NCI-H1105 (cell line): ENCODE measurements at regions not wholly inside any gene's neighbourhood (a gene's known extent, or its start where the extent isn't known, plus 50 kb on each side); places are given as distances from the start of the nearest gene placed in this dataset.
"Not testable (repeated sequence)": the region's sequence is repeated elsewhere in the genome, so short reads cannot be mapped to it uniquely, and the experiment has no call there.

Experiments
- DNase-seq: peaks from one replicate; lab custom pipeline; 2025; lab: John Stamatoyannopoulos, UW

GRCh38 chr1:190837200-190837599 is 359.5 kb upstream of the BRINP3 start:
- DNase-seq, result not testable (repeated sequence)

GRCh38 chr1:190837888-190838287 is 360.2 kb upstream of the BRINP3 start:
- no peak for DNase-seq

DNA sequence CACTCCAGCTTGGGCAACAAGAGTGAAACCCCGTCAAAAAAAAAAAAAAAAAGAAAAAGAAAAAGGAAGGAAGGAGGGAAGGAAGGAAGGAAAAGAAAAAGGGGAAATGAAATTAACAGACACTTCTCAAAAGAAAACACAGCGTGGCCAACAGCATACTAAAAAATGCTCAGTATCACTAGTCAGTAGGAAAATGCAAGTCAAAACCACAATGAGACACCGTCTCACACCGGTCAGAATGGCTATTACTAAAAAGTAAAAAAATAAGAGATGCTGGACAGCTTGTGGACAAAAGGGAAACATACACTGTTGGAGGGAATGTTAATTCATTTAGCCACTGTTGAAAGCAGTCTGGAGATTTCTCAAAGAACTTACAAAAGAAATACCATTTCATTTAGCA is 369.5 kb upstream of the BRINP3 start:
- no peak for DNase-seq

GRCh38 chr1:190849346-190849745 is 371.7 kb upstream of the BRINP3 start:
- no peak for DNase-seq

DNA sequence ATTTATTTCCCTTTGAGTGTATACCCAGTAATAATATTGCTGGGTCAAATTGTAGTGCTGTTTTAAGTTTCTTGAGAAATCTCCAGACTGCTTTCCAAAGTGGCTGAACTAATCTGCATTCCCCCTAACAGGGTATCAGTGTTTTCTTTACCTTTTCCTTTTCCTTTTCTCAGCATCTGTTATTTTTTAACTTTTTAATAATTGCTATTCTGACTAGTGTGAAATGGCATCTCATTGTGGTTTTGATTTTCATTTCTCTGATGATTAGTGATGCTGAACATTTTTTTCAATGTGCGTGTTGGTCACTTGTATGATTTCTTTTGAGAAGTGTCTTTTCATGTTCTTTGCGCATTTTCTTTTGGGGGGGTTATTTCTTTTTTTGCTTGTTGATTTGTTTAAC is 374.9 kb upstream of the BRINP3 start:
- no peak for DNase-seq

DNA sequence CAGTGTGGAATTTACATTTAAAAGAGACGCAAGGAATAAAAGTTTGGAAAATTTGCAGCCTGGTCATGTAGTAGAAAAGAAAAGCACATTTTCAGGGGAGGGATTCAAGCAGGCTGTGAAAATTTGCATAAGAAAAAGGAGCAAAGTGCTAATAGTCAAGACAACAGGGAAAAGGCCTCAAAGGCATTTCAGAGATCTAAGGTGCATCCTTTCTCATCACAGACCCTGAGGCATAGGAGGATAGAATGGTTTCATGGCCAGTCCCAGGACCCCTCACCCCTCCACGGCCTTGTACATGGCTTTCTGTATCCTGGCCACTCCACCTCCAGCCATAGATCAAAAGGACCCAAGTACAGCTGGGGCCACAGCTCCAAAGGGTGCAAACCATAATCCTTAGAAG is 380.5 kb upstream of the BRINP3 start:
- no peak for DNase-seq

- DNase-seq, result no peak
Observed at GRCh38 chr1:190864013-190864641, 386.5 kb upstream of the BRINP3 start.

DNA sequence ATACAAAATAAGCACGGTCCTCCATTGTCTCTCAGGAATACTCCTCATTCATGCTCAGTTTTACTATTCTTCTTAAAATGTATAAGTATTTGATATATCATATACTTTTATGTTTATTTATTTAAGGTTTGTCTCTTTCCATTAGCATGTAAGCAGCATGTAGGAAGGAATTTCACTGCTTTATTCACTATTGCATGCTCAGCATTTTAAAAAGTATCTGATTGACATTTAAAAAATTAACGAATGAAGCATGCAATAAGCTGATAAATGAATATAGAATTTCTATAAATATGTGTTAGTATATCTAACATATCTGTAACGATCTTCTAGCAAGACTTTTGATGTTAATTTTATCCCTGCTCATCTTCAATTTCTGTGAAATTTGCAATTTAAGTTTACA is 402.7 kb upstream of the BRINP3 start:
- no peak for DNase-seq

- DNase-seq, result no peak
Observed at GRCh38 chr1:190881064-190881463, 403.4 kb upstream of the BRINP3 start.

- no peak for DNase-seq
Observed at GRCh38 chr1:190897233-190897632, 419.6 kb upstream of the BRINP3 start.

- DNase-seq, result no peak
Observed at GRCh38 chr1:190904091-190904695, 426.5 kb upstream of the BRINP3 start.

GRCh38 chr1:190906206-190906725 is 428.6 kb upstream of the BRINP3 start:
- no peak for DNase-seq

DNA sequence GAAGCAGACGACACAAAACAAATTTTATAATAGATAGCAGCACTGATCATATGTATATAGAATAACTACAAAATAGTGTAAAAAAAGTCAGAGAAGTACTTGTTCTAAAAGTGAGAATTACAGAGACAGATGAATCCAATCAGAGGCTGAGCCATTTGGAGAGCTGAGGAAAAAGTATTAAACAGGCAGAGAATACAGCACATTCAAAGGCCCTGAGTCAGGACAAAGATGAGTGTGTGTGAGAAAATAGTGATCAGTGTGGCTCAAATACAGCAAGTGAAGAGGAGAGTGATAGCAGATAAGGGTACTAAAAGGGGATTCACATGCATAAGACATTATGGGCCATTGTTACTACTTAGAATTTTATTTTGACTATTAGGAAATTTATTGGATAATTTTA is 430.6 kb upstream of the BRINP3 start:
- DNase-seq, result no peak

- no peak for DNase-seq
Observed at GRCh38 chr1:190908691-190909090, 431.0 kb upstream of the BRINP3 start.

- DNase-seq, result no peak
Observed at GRCh38 chr1:190935925-190936324, 458.3 kb upstream of the BRINP3 start.

- no peak for DNase-seq
Observed at GRCh38 chr1:190936337-190936736, 458.7 kb upstream of the BRINP3 start.

- DNase-seq, result no peak
Observed at GRCh38 chr1:190940951-190941350, 463.3 kb upstream of the BRINP3 start.

DNA sequence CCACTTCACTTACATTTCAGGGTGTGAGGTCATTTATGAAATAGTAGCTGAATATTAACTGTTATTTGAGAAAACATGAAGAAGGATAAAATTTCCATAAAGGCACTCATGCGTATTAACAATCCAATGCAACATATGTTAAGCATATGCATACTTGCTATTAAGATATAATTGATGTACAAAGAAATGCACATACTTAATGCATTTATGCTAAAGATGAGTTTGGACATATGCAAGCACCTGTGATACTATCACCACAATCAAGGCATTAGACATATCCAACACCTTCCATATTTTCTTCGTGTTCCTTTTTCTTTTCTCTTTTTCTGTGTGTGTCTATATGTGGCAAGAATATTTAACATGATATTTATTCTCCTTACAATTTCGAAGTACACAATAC is 464.8 kb upstream of the BRINP3 start:
- no peak for DNase-seq

- DNase-seq, result not testable (repeated sequence)
Observed at GRCh38 chr1:190943722-190944121, 466.1 kb upstream of the BRINP3 start.

DNA sequence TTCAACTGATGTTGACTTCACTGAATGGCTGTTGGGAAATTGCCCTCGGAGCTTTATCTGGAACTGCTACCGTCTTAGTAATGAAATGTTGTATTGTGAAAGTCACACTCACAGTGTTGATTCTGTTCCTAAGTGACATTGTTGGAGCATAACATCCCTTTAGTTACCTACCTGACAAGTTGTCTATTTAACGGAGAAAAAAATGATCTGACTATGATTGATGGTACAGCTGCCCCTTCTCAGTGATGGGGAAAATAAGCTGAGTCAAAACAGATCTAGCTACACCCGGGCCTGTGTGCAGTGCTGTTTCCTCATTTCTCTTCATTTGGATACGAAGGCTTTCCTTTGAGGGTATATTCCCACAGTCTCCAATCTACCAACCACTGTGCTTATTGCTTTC is 472.3 kb upstream of the BRINP3 start:
- DNase-seq, result no peak

- no peak for DNase-seq
Observed at GRCh38 chr1:190957565-190957964, 479.9 kb upstream of the BRINP3 start.

DNA sequence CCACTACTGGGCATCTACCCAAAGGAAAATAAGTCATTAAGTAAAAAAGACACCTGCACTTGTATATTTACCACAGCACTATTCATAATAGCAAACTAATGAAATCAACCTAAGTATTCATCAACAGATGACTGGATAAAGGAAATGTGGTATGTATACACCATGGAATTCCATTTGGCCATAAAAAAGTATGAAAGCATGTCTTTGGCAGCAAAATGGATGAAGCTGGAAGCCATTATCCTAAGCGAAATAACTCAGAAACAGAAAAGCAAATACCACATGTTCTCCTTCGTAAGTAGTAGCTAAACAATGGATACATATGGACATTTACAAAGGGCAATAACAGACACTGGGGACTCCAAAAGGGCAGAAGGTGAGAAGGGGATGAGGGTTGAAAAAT is 485.7 kb upstream of the BRINP3 start:
- no peak for DNase-seq

- DNase-seq, result no peak
Observed at GRCh38 chr1:190975827-190976226, 498.2 kb upstream of the BRINP3 start.

- no peak for DNase-seq
Observed at GRCh38 chr1:191002768-191003167, 525.1 kb upstream of the BRINP3 start.
